Esophagus muscularis mucosa (tissue), 4 donors: ENCODE measurements at regions not wholly inside any gene's neighbourhood (a gene's known extent, or its start where the extent isn't known, plus 50 kb on each side); places are given as distances from the start of the nearest gene placed in this dataset.

Experiments
- DNase-seq: peaks from one replicate; pipeline ENCODE4 v3.0.0-alpha.2; 2017; ENCODE audit errors: extremely low spot score
- H3K27ac ChIP-seq, 4 donors: fragments of 200-600 bp; sonication (generic); replicated peaks in 1 of 4; 1 replicate in 3 of 4; 2 replicates in 1 of 4; pipeline ENCODE4 v1.5.1; 2016 to 2019; ENCODE audit warnings: mild to moderate bottlenecking in 1 of 4
- H3K27me3 ChIP-seq, 4 donors: fragments of 200-600 bp; sonication (generic); one replicate each; pipeline versions ENCODE4 v1.5.1 to v1.6.0; 2016 to 2019
- H3K36me3 ChIP-seq, 4 donors: fragments of 200-600 bp; sonication (generic); one replicate each; pipeline ENCODE4 v1.5.1; 2016 to 2019
- H3K4me1 ChIP-seq, 4 donors: fragments of 200-600 bp; sonication (generic); one replicate each; pipeline ENCODE4 v1.5.1; 2016 to 2019
- H3K4me3 ChIP-seq, 4 donors: fragments of 200-600 bp; sonication (generic); 1 replicate in 2 of 4; 2 replicates in 2 of 4; pipeline ENCODE4 v1.5.1; 2016 to 2019; ENCODE audit warnings: mild to moderate bottlenecking in 4 of 4, moderate library complexity in 1 of 4
- H3K9me3 ChIP-seq, 4 donors: fragments of 200-600 bp; sonication (generic); 1 replicate in 3 of 4; 2 replicates in 1 of 4; pipeline ENCODE4 v1.5.1; 2016 to 2019
- CTCF ChIP-seq, 3 experiments: fragments of 200-600 bp in 2 of 3; fragments of 450-650 bp in 1 of 3; sonication (generic) in 2 of 3; IDR thresholded peaks; one replicate each; pipeline ENCODE4 v1.5.1; 2017 to 2019; ENCODE audit warnings: antibody characterized with exemption in 3 of 3, mild to moderate bottlenecking in 2 of 3, moderate library complexity in 1 of 3
- EP300 ChIP-seq: sonication (generic); formaldehyde crosslinking; IDR thresholded peaks from one replicate; pipeline ENCODE4 v1.6.1; 2017; ENCODE audit warnings: antibody characterized with exemption
- POLR2A ChIP-seq: fragments of 450-650 bp; IDR thresholded peaks from one replicate; pipeline ENCODE4 v1.6.1; 2017; ENCODE audit warnings: antibody characterized with exemption, moderate library complexity, mild to moderate bottlenecking, low read depth
- POLR2AphosphoS5 ChIP-seq, 2 donors: sonication (generic); formaldehyde crosslinking; IDR thresholded peaks; one replicate each; pipeline ENCODE4 v1.6.1; 2017; ENCODE audit warnings: antibody characterized with exemption in 2 of 2
- WGBS: methylation state at CpG from one replicate; pipeline ENCODE4 v1.1.5; 2018; 5-methylcytosine and 5-hydroxymethylcytosine counted together
- intact Hi-C: fragments of 100-400 bp; cut with DNase I; formaldehyde crosslinking; loops from one replicate; pipeline ENCODE4 v1.15.1; 2023

DNA sequence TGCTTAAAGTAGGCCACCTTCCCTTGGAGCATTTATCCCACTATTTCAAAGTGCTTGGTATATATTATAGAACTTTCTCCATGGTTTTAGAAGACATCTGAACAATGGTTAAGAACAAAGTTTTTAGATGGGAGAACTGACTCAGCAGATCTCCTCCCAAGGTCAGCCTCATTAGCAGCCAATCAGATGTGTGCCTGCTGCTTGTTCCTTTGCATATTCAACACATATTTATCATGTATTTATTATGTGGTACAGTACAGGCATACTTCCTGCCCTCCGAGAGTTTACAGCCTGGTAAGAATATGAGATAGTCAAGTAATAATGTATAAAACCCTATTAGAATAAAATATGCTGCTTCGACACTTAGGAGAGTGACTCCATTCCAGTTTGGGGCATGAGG lies 120.1 kb upstream of the NRP1 start:
- Histone ChIP-seq H3K4me1 (peaks cover 0 to 4% (median 1%) of the 10 kb centered on the region in 4 donors), H3K27me3 (no peaks in the 10 kb centered on the region), H3K36me3 (no peaks in the 10 kb centered on the region), H3K9me3 (no peaks in the 10 kb centered on the region), H3K27ac (no peak overlapping the region), H3K4me3 (no peak overlapping the region)
- TF ChIP-seq EP300 (no peak), POLR2A (no peak), POLR2AphosphoS5 (IDR thresholded peaks at IDR 0.05) (no peak), CTCF (IDR thresholded peaks at IDR 0.05) (no peak)
- WGBS = 92% methylated on average over 2 of the region's 2 CpGs
- no peak for DNase-seq
- intact Hi-C loops = no loop called here

GRCh38 chr10:33453081-33454025 lies 118.9 kb upstream of the NRP1 start:
- intact Hi-C loops = no loop called here

GRCh38 chr10:33448421-33449140 lies 114.1 kb upstream of the NRP1 start:
- H3K36me3 ChIP-seq = no peaks in the 10 kb centered on the region
- intact Hi-C loops = no loop called here
- TF ChIP-seq POLR2A = no peak
- no peak for TF ChIP-seq EP300
- TF ChIP-seq CTCF (IDR thresholded peaks at IDR 0.05) = no peak
- no peak for TF ChIP-seq POLR2AphosphoS5 (IDR thresholded peaks at IDR 0.05)
- no peaks in the 10 kb centered on the region for H3K4me1 ChIP-seq
- no peak for DNase-seq
- WGBS = 92% methylated on average over 7 of the region's 7 CpGs
- H3K9me3 ChIP-seq = no peaks in the 10 kb centered on the region
- H3K27me3 ChIP-seq = no peaks in the 10 kb centered on the region
- H3K27ac ChIP-seq = no peak overlapping the region
- H3K4me3 ChIP-seq = no peak overlapping the region

More at GRCh38 chr10:33453081-33454025, 118.9 kb upstream of the NRP1 start:
- H3K9me3 ChIP-seq = no peaks in the 10 kb centered on the region
- TF ChIP-seq POLR2A = no peak
- no peaks in the 10 kb centered on the region for H3K27me3 ChIP-seq
- H3K4me3 ChIP-seq = no peak overlapping the region
- no peak for DNase-seq
- no peak overlapping the region for H3K27ac ChIP-seq
- H3K4me1 ChIP-seq = no peaks in the 10 kb centered on the region
- no peaks in the 10 kb centered on the region for H3K36me3 ChIP-seq
- 89% methylated on average over 9 of the region's 9 CpGs for WGBS

GRCh38 chr10:33441561-33441960 lies 107.1 kb upstream of the NRP1 start:
- DNase-seq = peak; percentile 70
- intact Hi-C loops = no loop called here
- WGBS = 69% methylated on average over 5 of the region's 5 CpGs
- Histone ChIP-seq H3K27ac (no peak overlapping the region), H3K4me3 (no peak overlapping the region), H3K36me3 (no peaks in the 10 kb centered on the region), H3K9me3 (no peaks in the 10 kb centered on the region), H3K27me3 (no peaks in the 10 kb centered on the region), H3K4me1 (no peaks in the 10 kb centered on the region)
- no peak for TF ChIP-seq POLR2AphosphoS5 (IDR thresholded peaks at IDR 0.05)

GRCh38 chr10:33434933-33435332 lies 100.5 kb upstream of the NRP1 start:
- intact Hi-C loops = no loop called here
- Histone ChIP-seq H3K27me3 (no peaks in the 10 kb centered on the region), H3K36me3 (no peaks in the 10 kb centered on the region), H3K4me1 (no peaks in the 10 kb centered on the region), H3K4me3 (no peak overlapping the region), H3K9me3 (no peaks in the 10 kb centered on the region), H3K27ac (no peak overlapping the region)
- DNase-seq = peak; percentile 31
- TF ChIP-seq CTCF (IDR thresholded peaks at IDR 0.05) = no peak
- no peak for TF ChIP-seq POLR2A
- no peak for TF ChIP-seq POLR2AphosphoS5 (IDR thresholded peaks at IDR 0.05)
- no peak for TF ChIP-seq EP300
- WGBS = 81% methylated on average over 4 of the region's 4 CpGs
